Testis (tissue), 2 donors: ENCODE measurements at regions not wholly inside any gene's neighbourhood (a gene's known extent, or its start where the extent isn't known, plus 50 kb on each side); places are given as distances from the start of the nearest gene placed in this dataset.
"Not testable (repeated sequence)": the region's sequence is repeated elsewhere in the genome, so short reads cannot be mapped to it uniquely, and the experiment has no call there.

ENCODE experiments used
- DNase-seq: peaks from one replicate; pipeline ENCODE4 v3.0.0-alpha.2; 2019
- H3K27ac ChIP-seq, 2 donors: fragments of 200-600 bp; sonication (generic); one replicate each; pipeline ENCODE4 v1.5.1; 2019
- H3K27me3 ChIP-seq: fragments of 200-600 bp; sonication (generic); one replicate; pipeline ENCODE4 v1.5.1; 2019
- H3K36me3 ChIP-seq: fragments of 200-600 bp; sonication (generic); one replicate; pipeline ENCODE4 v1.5.1; 2017; ENCODE audit warnings: low read depth; ENCODE audit errors: missing control alignments
- H3K4me1 ChIP-seq: fragments of 200-600 bp; sonication (generic); one replicate; pipeline ENCODE4 v1.5.1; 2019
- H3K4me3 ChIP-seq, 2 donors: fragments of 200-600 bp; sonication (generic); one replicate each; pipeline ENCODE4 v1.5.1; 2017 to 2019
- H3K9me3 ChIP-seq: fragments of 200-600 bp; sonication (generic); one replicate; pipeline ENCODE4 v1.5.1; 2017
- CTCF ChIP-seq, 3 experiments: fragments of 450-650 bp in 2 of 3; fragments of 200-600 bp in 1 of 3; sonication (generic) in 1 of 3; IDR thresholded peaks; one replicate each; pipeline ENCODE4 v1.5.1; 2016 to 2019; ENCODE audit warnings: antibody characterized with exemption in 3 of 3, mild to moderate bottlenecking in 2 of 3, moderate library complexity in 1 of 3
- POLR2A ChIP-seq: fragments of 450-650 bp; IDR thresholded peaks from one replicate; pipeline ENCODE4 v1.6.1; 2017; ENCODE audit warnings: antibody characterized with exemption, mild to moderate bottlenecking, moderate library complexity
- WGBS, 2 donors: methylation state at CpG; one replicate each; pipeline ENCODE4 v1.1.5; 2018; 5-methylcytosine and 5-hydroxymethylcytosine counted together
- intact Hi-C: fragments of 100-400 bp; cut with DNase I; formaldehyde crosslinking; loops from one replicate; pipeline ENCODE4 v1.15.1; 2023; ENCODE audit warnings: low total_unique reads

- Histone ChIP-seq H3K36me3 (no peaks in the 10 kb centered on the region), H3K9me3 (no peaks in the 10 kb centered on the region), H3K4me3 (no peak overlapping the region), H3K27me3 (no peaks in the 10 kb centered on the region), H3K27ac (no peak overlapping the region), H3K4me1 (no peaks in the 10 kb centered on the region)
- TF ChIP-seq POLR2A = no peak
- TF ChIP-seq CTCF (IDR thresholded peaks at IDR 0.05) = no peak
- WGBS, 2 donors = 92 to 93% methylated on average over 9 of the region's 9 CpGs
- no peak for DNase-seq
- intact Hi-C loops = no loop called here
These were observed 143.3 kb upstream of the KRAS start for GRCh38 chr12:25394025-25394424.

DNA sequence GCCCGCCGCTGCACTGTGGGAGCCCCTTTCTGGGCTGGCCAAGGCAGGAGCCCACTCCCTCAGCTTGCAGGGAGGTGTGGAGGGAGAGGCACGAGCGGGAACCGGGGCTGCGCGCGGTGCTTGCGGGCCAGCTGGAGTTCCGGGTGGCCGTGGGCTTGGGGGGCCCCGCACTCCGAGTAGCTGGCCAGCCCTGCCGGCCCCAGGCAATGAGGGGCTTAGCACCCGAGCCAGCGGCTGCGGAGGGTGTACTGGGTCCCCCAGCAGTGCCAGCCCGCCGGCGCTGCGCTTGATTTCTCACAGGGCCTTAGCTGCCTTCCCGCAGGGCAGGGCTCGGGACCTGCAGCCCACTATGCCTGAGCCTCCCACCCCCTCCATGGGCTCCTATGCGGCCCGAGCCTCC, 140.6 kb upstream of the KRAS start:
- H3K4me1 ChIP-seq, H3K36me3 ChIP-seq, H3K9me3 ChIP-seq, DNase-seq, H3K27ac ChIP-seq, H3K27me3 ChIP-seq, H3K4me3 ChIP-seq, intact Hi-C loops: not testable (repeated sequence)
- WGBS, 2 donors = 63 to 88% methylated on average over 11 to 25 of the region's 25 CpGs

- no peak for TF ChIP-seq POLR2A
- no peak for TF ChIP-seq CTCF (IDR thresholded peaks at IDR 0.05)
- intact Hi-C loops = no loop called here
- WGBS, 2 donors = 62 to 83% methylated on average over 5 of the region's 5 CpGs
These were observed 137.5 kb upstream of the KRAS start for GRCh38 chr12:25388183-25388582.

DNA sequence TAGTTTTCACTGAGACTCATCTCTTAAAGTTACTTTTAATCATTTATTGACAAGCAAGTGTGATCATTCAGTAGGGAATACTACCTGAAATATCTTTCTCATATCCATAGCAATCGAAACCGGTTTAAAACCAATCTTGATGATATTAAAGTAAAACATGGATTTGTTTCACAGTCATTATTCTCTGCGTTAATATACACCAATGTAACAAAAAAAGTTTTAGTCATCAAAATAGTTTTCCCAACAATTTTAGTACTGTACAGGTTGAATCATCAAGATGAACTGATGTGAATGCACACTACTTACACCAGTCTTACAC, 137.0 kb upstream of the KRAS start:
- intact Hi-C loops = no loop called here
- no peaks in the 10 kb centered on the region for H3K9me3 ChIP-seq
- WGBS, 2 donors = 30 to 46% methylated on average over 3 of the region's 3 CpGs
- no peaks in the 10 kb centered on the region for H3K27me3 ChIP-seq
- no peak for TF ChIP-seq POLR2A
- TF ChIP-seq CTCF (IDR thresholded peaks at IDR 0.05) = no peak
- H3K4me1 ChIP-seq = no peaks in the 10 kb centered on the region
- no peak overlapping the region for H3K27ac ChIP-seq
- no peak for DNase-seq
- H3K36me3 ChIP-seq = no peaks in the 10 kb centered on the region
- H3K4me3 ChIP-seq = no peak overlapping the region

More at GRCh38 chr12:25388183-25388582, 137.5 kb upstream of the KRAS start:
- no peaks in the 10 kb centered on the region for H3K36me3 ChIP-seq
- H3K27me3 ChIP-seq = no peaks in the 10 kb centered on the region
- no peak for DNase-seq
- H3K4me1 ChIP-seq = no peaks in the 10 kb centered on the region
- no peak overlapping the region for H3K4me3 ChIP-seq
- H3K27ac ChIP-seq = no peak overlapping the region
- H3K9me3 ChIP-seq = no peaks in the 10 kb centered on the region

- H3K36me3 ChIP-seq = no peaks in the 10 kb centered on the region
- intact Hi-C loops = no loop called here
- no peaks in the 10 kb centered on the region for H3K4me1 ChIP-seq
- TF ChIP-seq CTCF (IDR thresholded peaks at IDR 0.05) (peak; percentile 64 to 88 (median 79)), POLR2A (no peak)
- DNase-seq = peak; percentile 93
- no peaks in the 10 kb centered on the region for H3K27me3 ChIP-seq
- H3K9me3 ChIP-seq = no peaks in the 10 kb centered on the region
- peak overlapping the region; percentile 97 to 99 for H3K27ac ChIP-seq
- 1 to 2% methylated on average over 22 of the region's 22 CpGs for WGBS, 2 donors
- H3K4me3 ChIP-seq = peak overlapping the region; percentile 58 to 88
These were observed 136.4 kb upstream of the KRAS start for GRCh38 chr12:25386831-25387731.
